GM18868 (cell line): ENCODE measurements at regions not wholly inside any gene's neighbourhood (a gene's known extent, or its start where the extent isn't known, plus 50 kb on each side); places are given as distances from the start of the nearest gene placed in this dataset.
"Not testable (repeated sequence)": the region's sequence is repeated elsewhere in the genome, so short reads cannot be mapped to it uniquely, and the experiment has no call there.

Experiments used
- ATAC-seq: cut with Tn5 transposase; IDR thresholded peaks from one replicate; pipeline ENCODE4 v1.9.1; 2021; ENCODE audit warnings: mild to moderate bottlenecking, moderate library complexity; ENCODE audit not compliant: unreplicated experiment

DNA sequence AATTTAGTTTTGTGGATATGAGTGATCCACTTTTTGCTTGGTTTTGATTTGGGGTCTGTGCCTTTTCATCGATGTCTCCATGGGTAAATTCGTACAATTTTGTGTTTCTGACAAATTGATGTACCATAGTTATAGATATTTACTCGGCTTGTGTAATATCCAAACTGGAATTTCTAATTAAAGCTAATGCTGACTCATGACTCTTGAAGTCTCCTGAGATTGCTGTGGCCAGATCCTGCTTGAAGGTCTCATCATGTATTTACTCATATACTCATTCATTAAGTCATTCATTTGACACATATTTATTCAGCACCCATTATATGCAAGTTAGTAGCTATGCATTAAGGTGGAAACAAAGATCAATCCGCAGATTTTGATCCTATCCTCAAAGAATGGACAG, 423.2 kb downstream of the RWDD3 start:
- no peak for ATAC-seq

DNA sequence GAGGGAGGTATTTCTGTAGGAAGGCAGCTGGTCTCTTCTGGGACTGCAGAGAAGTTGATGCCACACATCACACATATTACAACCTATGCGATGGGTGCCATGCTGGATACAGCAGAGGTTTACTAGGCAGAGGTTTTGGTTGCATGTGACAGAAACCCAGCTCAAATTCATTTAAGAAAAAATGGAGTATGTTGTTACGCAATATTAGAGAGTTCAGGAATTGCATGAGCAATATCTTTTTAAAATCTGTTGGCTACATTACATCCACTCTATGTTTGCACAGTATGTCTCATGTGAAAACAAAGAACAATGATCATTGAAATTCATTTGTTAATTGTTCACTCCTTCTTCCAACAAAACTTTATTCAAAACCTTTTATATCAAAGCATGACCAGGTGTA, 425.2 kb downstream of the RWDD3 start:
- no peak for ATAC-seq

DNA sequence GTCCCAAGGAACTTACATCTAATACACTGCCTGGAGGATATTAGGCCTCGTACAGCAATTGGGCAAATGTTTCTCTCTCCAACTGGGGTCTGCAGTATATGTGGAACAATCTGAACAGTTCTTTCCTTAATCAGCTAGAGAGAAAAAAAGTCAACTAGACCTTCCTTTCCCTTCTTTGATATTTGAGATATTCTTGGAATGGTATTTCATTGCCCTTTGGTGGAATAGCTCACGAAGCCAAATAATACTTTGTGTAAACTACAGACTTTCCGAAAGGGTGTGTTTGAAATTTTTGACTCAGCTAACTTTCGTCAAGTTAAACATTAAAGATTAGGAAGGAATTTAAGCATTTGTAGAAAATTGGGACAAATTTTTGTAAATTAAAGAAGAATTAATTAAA, 425.6 kb downstream of the RWDD3 start:
- no peak for ATAC-seq

DNA sequence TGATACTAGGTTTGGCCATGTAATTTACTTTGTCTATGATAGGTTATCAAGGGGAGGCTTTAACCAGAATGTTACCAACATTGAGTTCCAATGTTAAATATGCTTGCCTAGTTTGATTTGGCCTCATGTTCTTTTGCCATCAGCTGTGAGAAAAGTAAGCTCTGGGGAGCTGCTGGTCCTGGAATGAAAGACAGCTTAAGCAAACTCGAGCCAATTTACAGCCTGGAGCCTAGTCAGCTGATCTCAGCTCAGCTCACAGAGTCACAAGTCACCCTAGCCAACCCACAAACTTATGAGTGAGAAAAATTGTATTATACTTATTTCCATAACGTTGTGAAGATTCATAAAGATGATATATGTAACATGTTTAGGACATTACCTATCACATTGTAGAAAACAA, 426.7 kb downstream of the RWDD3 start:
- ATAC-seq: no peak

DNA sequence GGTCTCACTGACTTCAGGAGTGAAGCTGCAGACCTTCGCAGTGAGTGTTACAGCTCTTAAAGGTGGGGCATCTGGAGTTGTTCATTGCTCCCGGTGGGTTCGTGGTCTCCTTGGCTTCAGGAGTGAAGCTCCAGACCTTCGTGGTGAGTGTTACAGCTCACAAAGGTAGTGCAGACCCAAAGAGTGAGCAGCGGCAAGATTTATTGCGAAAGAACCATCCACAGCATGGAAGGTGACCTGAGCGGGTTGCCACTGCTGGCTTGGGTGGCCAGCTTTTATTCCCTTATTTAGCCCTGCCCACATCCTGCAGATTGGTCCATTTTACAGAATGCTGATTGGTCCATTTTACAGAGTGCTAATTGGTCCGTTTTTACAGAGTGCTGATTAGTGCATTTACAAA, 429.5 kb downstream of the RWDD3 start:
- not testable (repeated sequence) for ATAC-seq

DNA sequence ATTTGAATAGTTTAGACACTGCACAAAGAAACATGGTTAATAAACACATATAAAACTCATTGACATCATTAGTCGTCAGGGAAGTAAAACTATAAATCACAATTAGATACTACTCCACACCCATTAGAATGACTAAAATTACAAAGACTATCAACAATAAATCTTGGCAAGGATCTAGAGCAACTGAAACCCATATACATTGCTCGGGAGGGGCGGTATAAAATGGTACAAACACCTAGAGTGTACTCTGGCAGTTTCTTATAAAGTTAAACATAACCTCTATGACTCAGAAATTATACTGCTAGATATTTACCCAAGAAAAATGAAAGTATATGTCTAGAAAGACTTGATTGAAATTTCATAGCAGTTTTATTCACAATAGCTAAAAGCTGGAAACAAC, 434.2 kb downstream of the RWDD3 start:
- ATAC-seq: no peak

DNA sequence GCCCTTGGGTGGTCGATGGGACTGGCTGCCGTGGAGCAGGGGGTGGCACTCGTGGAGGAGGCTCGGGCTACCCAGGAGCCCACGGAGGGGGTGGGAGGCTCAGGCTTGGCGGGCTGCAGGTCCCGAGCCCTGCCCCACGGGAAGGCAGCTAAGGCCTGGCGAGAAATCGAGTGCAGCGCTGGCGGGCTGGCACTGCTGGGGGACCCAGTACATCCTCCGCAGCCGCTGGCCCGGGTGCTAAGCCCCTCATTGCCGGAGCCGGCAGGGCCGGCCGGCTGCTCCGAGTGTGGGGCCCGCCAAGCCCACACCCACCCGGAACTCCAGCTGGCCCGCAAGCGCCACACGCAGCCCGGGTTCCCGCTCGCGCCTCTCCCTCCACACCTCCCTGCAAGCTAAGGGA, 435.6 kb downstream of the RWDD3 start:
- ATAC-seq: not testable (repeated sequence)

DNA sequence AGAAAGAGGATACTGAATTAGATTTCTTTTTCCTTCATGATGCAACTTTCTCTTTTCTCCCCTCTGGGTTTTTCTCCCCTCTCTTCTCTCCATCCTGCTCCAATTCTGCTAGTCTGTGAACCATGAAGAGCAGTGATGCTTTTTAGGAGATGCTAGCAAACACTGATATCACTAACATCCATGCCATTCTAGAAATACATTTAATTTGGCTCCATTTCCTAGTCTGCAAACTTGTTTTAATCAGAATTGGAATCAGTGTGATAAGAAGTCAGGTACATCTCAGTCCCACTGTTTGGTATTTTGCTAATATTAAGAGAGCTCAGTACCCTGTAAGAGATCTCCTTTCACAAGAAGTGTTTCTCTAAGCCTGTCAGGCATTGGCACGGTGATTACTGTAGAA, 437.1 kb downstream of the RWDD3 start:
- ATAC-seq: no peak

DNA sequence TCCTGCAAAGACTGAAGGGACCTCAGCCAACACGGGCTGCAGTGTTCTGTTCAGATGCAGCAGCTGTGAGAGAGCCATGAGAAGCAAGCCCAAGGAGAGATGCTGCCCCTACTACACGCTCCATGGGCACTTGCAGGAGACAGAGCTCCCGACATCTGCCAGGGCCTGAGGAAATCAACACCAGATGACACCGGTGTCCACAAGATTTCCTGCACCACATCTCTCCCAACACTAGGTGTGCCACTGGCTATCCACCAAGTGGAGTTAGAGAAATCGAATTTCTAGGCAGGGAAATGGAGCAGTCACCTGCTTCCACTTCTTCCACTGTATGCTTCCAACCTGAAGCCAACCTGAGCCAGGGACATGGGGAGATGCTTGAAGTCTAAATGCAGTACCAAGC, 445.3 kb downstream of the RWDD3 start:
- no peak for ATAC-seq

DNA sequence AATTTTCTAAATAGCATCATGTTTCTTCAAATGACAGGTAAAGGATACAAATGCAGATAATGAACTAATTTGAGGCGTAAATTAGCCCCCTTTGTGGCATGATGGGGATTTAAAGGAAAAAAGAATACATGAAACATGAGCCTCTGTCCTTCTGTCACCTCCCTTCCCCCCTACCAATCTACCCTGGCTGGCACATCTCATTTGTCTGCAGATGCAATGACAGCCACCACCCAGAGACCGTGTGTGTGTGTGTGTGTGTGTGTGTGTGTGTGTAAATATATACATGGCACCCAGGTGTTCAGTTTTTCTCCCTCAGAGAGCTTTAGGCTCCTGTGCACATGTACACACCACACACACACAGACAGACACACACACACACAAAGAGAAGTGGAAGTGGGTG, 451.1 kb downstream of the RWDD3 start:
- no peak for ATAC-seq

DNA sequence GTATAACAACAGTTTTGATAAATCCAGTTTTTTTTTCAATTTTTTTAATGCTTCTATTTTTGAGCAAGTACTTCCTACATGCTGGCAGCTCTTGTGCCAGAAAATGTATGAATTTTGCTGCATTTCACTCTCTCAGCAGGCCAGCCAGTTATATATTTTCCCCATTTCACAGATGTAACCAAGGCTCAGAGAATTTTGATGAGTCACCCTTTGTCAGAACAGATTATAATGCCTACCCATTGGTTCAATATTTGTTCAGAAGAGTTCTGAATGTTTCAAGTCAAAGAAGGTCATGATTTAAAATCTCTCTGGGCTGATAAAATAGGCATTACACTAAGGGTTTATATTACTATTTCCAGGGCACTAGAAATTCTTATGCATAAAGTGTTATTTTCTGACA, 452.2 kb downstream of the RWDD3 start:
- no peak for ATAC-seq

DNA sequence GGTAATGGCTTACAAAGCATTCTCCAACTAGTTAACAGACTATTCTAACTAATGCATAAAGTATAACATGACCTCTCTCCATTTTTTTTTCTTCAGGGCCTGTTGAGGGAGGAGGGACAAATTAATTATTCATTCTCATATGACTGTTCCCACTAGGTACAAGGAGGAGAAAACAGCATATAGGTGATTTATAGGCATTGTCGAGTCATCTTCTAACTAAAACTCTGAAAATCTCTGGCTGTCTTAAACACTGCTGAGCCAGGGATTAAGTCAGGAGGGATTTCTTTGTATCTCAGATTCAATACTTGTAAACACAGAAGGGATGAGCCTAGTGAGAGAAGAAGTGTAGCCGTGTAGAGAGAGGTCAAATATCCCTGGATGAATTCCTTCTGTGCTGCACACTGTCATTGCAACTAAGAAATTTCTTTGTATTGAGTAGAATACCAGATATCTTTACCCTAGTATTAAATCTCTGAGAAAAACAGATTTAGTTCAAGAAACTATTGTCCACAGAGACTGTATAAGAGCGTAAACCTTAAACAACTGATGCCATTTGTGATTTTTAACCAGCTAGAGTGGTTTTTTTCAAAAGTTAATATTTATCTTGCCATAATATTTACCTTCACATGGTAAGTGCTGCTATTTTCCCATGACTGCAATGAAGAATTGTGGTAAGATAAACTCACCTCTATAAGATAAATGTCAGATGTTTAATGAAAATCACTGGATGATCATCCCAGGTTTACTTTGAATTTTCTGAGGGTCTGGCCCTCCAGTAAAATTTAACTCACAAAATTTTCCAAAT, 465.3 kb downstream of the RWDD3 start:
- no peak for ATAC-seq

DNA sequence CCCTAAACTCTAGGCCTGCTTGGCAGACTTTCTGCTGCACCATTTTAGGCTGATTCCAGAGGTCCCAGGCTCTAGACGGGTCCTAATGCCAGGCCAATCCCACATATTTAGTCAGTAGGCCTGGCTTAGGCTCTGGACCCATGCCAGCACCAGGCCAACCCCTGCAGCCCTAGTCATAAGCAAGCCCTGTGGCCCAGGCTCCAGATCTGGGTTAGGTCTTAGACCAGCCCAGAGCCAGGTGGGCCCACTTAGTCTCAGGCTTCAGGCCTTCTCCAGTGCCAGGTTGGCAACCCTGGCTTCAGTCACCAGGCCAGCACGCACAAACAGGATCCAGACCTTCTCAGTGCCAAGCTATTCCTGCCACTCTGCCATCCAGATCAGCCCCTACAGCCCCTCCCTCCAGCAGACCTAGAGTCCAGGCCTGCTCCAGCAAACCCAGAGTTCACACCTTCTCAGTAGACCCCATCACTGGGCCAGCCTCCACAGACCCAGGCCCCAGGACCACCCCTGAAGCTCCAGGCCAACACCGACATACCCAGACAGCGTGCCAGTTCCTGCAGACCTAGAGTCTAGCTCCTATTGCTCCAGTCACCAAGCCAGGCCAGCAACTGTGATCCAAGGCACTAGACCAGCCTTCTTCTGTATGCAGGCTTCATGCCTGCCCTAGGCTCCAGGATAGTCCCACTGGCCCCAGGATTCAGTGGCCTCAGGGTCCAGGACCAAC, 467.6 kb downstream of the RWDD3 start:
- no peak for ATAC-seq

DNA sequence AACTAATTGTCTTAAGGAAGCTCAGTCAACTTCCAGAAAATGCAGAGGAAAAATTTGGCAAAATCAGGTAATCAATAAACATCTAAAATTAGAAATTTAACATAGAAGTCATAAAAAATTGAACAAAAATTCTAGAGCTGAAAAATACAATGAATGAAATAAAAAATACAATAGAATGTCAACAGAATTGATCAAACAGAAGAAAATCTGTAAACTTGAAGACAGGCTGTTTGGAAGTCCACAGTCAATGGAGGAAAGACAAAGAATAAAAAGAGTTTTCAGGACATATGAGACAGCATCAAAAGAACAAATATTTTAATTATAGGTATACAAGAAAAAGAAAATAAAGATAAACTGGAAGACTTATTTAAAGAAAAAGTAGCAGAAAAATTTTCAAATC, 469.0 kb downstream of the RWDD3 start:
- no peak for ATAC-seq

DNA sequence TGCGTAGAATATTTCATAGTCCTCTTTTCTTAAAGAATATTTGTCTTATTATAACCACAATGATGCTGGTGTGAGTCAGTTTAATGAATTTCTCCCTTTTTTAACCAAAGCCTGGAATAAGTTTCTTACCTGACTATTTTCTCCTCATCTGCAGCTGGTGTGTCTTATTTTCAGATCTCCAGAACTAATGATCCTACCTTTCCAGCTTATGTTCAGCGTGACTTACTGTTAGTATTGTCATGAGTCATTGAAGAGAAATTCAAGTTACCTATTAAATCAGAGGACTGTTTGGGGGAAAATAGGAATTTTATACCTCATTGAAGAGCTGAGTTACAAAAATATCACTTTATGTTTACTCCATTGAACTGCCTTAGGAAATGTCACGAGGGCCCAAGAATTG, 482.1 kb downstream of the RWDD3 start:
- ATAC-seq: no peak

DNA sequence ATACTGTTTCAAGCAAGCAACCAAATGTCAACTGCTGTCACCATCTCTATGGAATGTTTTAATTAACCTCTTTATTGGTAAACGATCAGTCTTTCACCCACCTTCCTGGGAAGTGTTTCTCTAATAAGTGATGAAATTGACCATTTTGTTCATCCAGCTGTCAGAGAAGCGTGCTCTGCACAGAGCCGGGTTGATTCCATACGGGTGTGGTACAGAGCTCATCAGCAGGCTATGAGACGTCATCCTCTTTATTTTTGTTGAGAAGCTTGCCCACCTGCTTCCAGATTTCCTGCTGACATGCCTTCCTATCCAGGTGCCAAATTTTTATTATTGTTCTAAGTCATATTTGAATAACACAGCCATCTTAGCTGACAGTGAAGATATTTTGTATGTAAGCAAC, 482.5 kb downstream of the RWDD3 start:
- no peak for ATAC-seq

DNA sequence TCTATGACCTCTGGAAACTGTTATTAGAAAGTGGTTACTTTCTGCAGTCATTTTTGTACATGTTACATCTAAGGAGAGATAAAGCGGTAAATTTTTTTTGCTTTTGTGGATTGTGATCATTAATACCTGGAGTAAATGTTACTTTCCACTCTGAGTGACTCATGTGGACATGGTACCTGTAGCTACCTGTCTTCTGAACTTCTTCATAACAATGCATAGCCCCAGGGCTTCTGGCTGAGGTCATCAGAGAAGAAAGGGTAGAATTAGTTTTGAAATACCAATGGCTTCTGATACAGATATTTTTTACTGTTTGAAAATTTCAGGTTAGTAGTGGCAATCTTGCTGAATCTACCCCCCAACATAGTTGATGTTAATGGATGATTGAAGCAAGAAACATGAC, 489.3 kb downstream of the RWDD3 start:
- no peak for ATAC-seq

DNA sequence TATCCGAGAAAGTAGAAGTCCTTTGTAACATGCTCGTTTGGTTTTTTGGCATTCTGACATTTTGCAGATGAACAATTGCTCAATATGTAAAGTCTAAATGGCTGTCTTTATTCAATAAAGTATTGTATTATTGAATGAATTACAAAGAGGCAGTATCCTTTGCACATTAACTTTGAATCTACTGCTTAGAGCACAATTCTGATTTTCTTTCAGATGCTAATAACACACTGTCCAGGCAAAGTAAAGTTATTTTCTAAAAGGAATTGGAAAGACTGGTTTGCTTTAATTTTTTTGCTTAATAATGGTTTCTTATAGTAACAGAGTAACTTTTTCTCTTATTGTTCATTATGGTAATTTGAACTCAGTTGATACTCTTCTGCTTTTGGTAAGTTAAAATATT, 494.8 kb downstream of the RWDD3 start:
- ATAC-seq: no peak

DNA sequence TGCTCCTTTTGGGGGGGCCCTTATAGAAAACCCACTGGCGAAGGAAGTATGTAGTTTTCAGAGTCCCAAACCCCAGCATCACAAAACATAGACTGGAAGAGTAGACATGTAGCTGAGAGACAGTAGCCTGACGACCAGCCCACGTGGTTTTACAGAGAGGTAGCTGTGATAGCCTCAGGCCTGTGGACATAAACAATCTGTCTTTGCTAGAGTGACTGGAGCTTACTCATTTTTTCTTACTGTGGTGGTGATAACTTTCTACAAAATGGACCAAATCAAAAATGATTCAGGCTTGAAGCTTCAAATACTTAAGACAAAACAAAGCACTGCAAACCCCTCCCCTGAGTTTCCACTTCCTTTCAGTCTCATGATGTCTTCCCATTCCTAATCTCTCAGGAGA, 497.0 kb downstream of the RWDD3 start:
- ATAC-seq: no peak

DNA sequence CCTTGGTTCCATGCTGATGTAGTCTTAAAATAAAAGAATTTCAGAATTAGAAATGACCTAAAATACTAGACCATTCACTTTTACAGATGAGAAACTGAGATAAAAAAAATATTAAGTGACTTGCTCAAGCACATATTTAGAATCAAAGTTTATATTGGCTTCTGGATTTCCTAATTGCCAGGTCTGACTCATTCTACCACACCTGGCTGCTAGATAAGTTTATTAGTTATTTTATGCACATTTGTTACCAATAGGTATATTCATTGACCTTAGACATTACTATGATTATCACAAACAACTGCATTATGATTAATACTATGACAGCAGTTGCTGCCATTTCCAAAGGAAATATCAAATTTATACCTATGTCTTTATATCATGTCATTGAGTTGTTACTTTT, 497.5 kb downstream of the RWDD3 start:
- ATAC-seq: no peak

DNA sequence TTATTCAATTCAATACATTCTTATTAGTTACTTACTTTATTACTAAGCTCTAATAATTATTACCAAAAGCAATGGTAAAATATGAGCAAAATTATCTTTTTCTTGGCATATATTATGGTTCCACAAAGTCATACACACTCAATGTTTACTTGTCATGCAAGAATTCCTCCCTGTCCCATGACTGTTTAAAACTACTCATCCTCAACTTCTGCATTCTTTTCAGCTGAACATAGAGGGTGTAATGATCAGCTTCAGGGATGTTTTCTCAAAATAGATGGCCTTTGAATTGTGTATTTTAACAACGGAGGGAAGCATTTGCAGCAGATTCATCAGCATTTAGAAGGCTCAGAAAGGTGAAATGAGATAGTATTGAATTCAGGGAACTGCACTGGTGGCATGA, 499.0 kb downstream of the RWDD3 start:
- ATAC-seq: no peak

DNA sequence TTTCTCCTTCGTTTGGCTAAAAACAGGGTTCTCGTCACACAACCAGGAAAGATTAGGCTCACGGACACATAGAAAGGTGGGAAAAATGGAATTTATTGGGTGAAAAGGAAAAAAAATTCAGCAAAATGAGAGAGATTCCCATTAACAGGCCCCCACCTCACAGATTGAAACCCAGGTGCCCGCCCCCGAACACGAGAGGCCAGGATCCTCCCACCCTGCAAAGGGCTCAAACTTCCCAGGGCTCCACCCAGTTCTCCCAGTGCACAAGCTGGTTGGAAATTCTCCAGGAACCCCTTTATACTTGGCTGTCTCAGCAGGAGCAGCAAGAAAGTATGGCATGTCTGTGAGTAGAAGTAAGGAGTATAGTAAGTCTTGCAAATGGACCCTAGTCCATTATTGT, 499.7 kb downstream of the RWDD3 start:
- ATAC-seq: no peak

DNA sequence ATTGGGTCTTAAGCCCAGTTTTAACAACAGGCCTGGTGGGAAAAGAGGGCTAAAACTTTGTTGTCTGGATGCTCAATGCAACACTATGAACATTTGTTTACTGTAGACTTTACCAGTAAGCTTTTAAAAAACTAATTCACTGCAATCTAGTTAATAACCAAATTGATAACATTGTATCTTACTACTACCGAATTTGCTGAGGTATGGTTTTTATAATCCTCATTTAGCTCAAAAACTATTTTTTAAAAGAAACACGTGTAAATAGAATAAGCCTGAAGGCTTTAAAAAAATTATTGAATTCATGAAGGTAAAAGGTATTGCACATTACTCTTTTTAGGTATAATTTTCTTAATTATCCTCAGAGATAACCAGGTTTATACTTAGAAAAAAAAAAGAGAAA, 500.6 kb downstream of the RWDD3 start:
- no peak for ATAC-seq
